MCF 10A (cell line): ENCODE measurements at regions not wholly inside any gene's neighbourhood (a gene's known extent, or its start where the extent isn't known, plus 50 kb on each side); places are given as distances from the start of the nearest gene placed in this dataset.

Experiments
- BruUV-seq: library from RNA; stranded (reverse); fragments of 400-500 nt; replicated peaks from 2 replicates; lab custom pipeline; 2021; lab: Mats Ljungman, UMichigan
- CTCF ChIA-PET: fragments of 300-600 bp; sonication (Branson Sonifier 250); formaldehyde crosslinking; extraction: SDS; loops from one replicate; lab custom pipeline; 2021; ENCODE audit warnings: antibody characterized with exemption, inconsistent platforms; lab: Yijun Ruan, JAX
- POLR2A ChIA-PET: fragments of 300-600, 350-650 bp; sonication (Branson Sonifier 250); formaldehyde crosslinking; extraction: SDS; loops from one replicate; lab custom pipeline; 2020; ENCODE audit warnings: antibody characterized with exemption, inconsistent platforms; lab: Yijun Ruan, JAX
- DNase-seq: peaks from one replicate; pipeline ENCODE4 v3.0.0-alpha.2; 2018; ENCODE audit not compliant: unreplicated experiment
- H3K27ac Mint-ChIP-seq: one replicate; pipeline ENCODE4 v1.8.0; 2022; ENCODE audit warnings: mild to moderate bottlenecking, low read depth, mixed read lengths; ENCODE audit not compliant: unreplicated experiment
- H3K27me3 Mint-ChIP-seq: one replicate; pipeline ENCODE4 v1.8.0; 2022; ENCODE audit warnings: mixed read lengths; ENCODE audit not compliant: insufficient read depth, unreplicated experiment
- H3K36me3 Mint-ChIP-seq: one replicate; pipeline ENCODE4 v1.8.0; 2022; ENCODE audit warnings: mild to moderate bottlenecking, moderate library complexity, mixed read lengths; ENCODE audit not compliant: insufficient read depth, unreplicated experiment
- H3K4me1 Mint-ChIP-seq: one replicate; pipeline ENCODE4 v1.8.0; 2022; ENCODE audit warnings: mixed read lengths; ENCODE audit not compliant: insufficient read depth, unreplicated experiment
- H3K4me3 Mint-ChIP-seq: one replicate; pipeline ENCODE4 v1.8.0; 2022; ENCODE audit warnings: mild to moderate bottlenecking, moderate library complexity, mixed read lengths; ENCODE audit not compliant: unreplicated experiment
- H3K9me3 Mint-ChIP-seq: one replicate; pipeline ENCODE4 v1.8.0; 2022; ENCODE audit warnings: mixed read lengths; ENCODE audit not compliant: unreplicated experiment
- intact Hi-C: fragments of 100-400 bp; cut with micrococcal nuclease; formaldehyde crosslinking; loops from 2 replicates; pipeline ENCODE4 v1.14.1; 2022
- TF ChIP-seq, protein P1 (sequence below): fragments of 200-600 bp; IDR thresholded peaks from one replicate; pipeline ENCODE4 v1.8.0; 2022; ENCODE audit warnings: antibody characterized with exemption, mild to moderate bottlenecking; ENCODE audit not compliant: unreplicated experiment

DNA sequence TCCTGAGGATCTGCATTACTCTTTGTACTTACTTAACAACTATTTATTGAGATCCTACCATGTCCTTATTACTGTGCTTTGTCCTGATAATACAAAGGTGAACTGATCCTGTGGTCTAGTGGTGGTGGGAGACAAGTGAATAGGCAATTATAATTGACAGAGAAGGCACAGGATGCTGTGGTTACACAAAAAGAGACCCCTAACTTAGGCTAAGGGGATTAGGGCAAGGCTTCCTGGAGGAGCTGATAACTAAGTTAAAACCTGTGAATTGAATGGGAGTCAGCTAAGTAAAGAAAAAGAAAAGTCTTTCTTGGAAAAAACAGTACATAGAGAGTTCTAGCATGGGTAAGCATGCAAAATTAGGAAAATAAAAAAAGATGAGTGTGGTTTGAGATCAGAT, 164.4 kb downstream of the LARP7 start:
- no peaks in the 10 kb centered on the region for H3K36me3 Mint-ChIP-seq
- DNase-seq = no peak
- no peaks in the 10 kb centered on the region for H3K27me3 Mint-ChIP-seq
- TF ChIP-seq, protein P1, sequence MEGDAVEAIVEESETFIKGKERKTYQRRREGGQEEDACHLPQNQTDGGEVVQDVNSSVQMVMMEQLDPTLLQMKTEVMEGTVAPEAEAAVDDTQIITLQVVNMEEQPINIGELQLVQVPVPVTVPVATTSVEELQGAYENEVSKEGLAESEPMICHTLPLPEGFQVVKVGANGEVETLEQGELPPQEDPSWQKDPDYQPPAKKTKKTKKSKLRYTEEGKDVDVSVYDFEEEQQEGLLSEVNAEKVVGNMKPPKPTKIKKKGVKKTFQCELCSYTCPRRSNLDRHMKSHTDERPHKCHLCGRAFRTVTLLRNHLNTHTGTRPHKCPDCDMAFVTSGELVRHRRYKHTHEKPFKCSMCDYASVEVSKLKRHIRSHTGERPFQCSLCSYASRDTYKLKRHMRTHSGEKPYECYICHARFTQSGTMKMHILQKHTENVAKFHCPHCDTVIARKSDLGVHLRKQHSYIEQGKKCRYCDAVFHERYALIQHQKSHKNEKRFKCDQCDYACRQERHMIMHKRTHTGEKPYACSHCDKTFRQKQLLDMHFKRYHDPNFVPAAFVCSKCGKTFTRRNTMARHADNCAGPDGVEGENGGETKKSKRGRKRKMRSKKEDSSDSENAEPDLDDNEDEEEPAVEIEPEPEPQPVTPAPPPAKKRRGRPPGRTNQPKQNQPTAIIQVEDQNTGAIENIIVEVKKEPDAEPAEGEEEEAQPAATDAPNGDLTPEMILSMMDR = no peak
- H3K4me3 Mint-ChIP-seq = no peak overlapping the region
- POLR2A ChIA-PET = no interaction called here
- intact Hi-C loops = no loop called here
- no peak overlapping the region for H3K27ac Mint-ChIP-seq
- no peaks in the 10 kb centered on the region for H3K4me1 Mint-ChIP-seq
- CTCF ChIA-PET = interaction anchor here (0.9 to 1.9 kb wide), 3 partner anchors 35 to 39 kb away, joined by 3 to 5 read pairs (median 4); no protein-coding TSS in a partner anchor
- BruUV-seq = no TSS peak
- H3K9me3 Mint-ChIP-seq = no peaks in the 10 kb centered on the region

DNA sequence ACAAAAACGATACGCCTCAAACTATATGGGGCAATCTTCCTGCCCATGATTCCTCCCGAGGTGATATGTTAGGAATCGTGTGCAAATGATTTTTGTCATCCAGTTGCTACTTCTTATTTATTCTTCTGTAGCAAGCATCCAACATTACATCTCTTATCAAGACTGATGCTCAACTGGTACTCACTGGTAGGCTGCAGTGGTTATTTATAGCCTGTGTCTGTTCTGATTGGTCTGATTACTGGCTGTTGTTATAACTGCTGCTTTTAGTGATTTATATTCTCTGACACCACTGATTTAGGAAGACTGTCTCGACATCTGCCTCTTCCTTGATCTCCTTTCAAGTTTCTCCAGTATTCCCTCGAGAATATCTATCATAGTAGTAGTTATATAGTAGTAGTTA, 165.8 kb downstream of the LARP7 start:
- H3K9me3 Mint-ChIP-seq = no peaks in the 10 kb centered on the region
- ChIA-PET POLR2A (no interaction called here), CTCF (no interaction called here)
- BruUV-seq = no TSS peak
- TF ChIP-seq, protein P1 = no peak
- H3K4me1 Mint-ChIP-seq = no peaks in the 10 kb centered on the region
- H3K27me3 Mint-ChIP-seq = no peaks in the 10 kb centered on the region
- H3K4me3 Mint-ChIP-seq = no peak overlapping the region
- no peak for DNase-seq
- no peak overlapping the region for H3K27ac Mint-ChIP-seq
- intact Hi-C loops = no loop called here
- H3K36me3 Mint-ChIP-seq = no peaks in the 10 kb centered on the region

DNA sequence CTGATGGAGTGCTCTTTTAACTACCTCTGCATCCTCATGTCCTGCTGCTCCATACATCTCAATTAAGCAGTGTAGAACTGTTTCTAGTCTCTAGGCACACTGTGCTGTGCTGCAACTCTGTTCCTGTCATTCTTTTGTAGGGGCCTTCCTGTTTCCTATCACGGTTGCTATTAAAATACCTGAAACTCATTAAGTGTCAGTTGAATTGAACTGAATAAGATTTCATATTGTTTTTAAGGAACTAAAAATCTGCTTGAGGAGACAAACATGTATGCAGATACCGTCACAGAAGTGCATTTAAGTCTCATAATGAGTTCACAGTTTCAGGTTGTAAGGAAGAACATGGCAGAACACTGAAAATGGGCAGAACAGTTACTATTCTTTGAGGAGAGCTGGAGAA, 170.1 kb downstream of the LARP7 start:
- intact Hi-C loops = no loop called here
- ChIA-PET CTCF (no interaction called here), POLR2A (no interaction called here)
- Mint-ChIP-seq H3K9me3 (no peaks in the 10 kb centered on the region), H3K4me1 (no peaks in the 10 kb centered on the region), H3K4me3 (no peak overlapping the region), H3K36me3 (no peaks in the 10 kb centered on the region), H3K27ac (no peak overlapping the region), H3K27me3 (no peaks in the 10 kb centered on the region)
- BruUV-seq = no TSS peak
- TF ChIP-seq, protein P1 = no peak
- no peak for DNase-seq

GRCh38 chr4:112808001-112808400, 171.1 kb downstream of the LARP7 start:
- TF ChIP-seq, protein P1 = no peak
- no peak for DNase-seq
- no peaks in the 10 kb centered on the region for H3K27me3 Mint-ChIP-seq
- no peaks in the 10 kb centered on the region for H3K36me3 Mint-ChIP-seq
- POLR2A ChIA-PET = no interaction called here
- no TSS peak for BruUV-seq
- no peaks in the 10 kb centered on the region for H3K9me3 Mint-ChIP-seq
- H3K4me1 Mint-ChIP-seq = no peaks in the 10 kb centered on the region
- intact Hi-C loops = no loop called here
- CTCF ChIA-PET = no interaction called here
- H3K4me3 Mint-ChIP-seq = no peak overlapping the region
- H3K27ac Mint-ChIP-seq = no peak overlapping the region
